ENCODE measurements at regions not wholly inside any gene's neighbourhood (a gene's known extent, or its start where the extent isn't known, plus 50 kb on each side); places are given as distances from the start of the nearest gene placed in this dataset.

DNA sequence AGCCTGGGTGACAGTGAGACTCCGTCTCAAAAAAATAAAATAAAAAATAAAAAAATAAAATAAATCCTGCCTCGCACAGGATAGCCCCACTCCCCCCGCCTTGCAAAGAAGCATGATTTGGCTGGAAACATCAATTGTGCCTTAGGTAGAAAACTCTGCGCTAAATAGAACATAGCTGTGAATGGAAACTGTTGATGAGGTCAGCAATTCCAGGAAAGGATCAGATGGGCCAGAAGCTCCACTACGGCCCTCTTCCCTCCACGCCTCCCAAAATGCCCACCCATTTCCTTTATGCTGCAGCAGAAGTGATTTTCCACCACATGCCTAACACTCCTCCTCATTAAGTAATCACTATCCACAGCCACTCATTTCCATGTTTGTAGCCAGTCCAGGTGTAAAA, 473.4 kb downstream of the XYLT1 start:
- Histone ChIP-seq H3K36me3 (ENCODE audit: control insufficient read depth in 4 of 4, insufficient read depth in 3 of 4, low read depth in 1 of 4, low read length in 3 of 4) (no peaks in the 10 kb centered on the region), H3K4me3 (ENCODE audit: low read depth in 1 of 3, low read length in 3 of 3) (no peak overlapping the region), H3K27ac (ENCODE audit: low read depth in 1 of 2, low read length in 2 of 2) (no peak overlapping the region), H3K27me3 (ENCODE audit: control insufficient read depth in 4 of 4, insufficient read depth in 4 of 4, low read length in 3 of 4) (no peaks in the 10 kb centered on the region), H3K9ac (ENCODE audit: low read depth in 1 of 2, low read length in 2 of 2) (no peak overlapping the region), H3K4me1 (ENCODE audit: control insufficient read depth in 4 of 4, insufficient read depth in 4 of 4, low read length in 3 of 4) (no peaks in the 10 kb centered on the region), H3K9me3 (ENCODE audit: control insufficient read depth in 4 of 4, low read length in 3 of 4) (no peaks in the 10 kb centered on the region)
- no peak for DNase-seq (ENCODE audit: low spot score)
- 88% methylated on average over 6 of the region's 6 CpGs for WGBS
- TF ChIP-seq HNF4G (IDR thresholded peaks at IDR 0.05) (no peak), SP1 (IDR thresholded peaks at IDR 0.05) (no peak), TAF1 (conservative IDR thresholded peaks at IDR 0.05) (no peak), ZBTB33 (IDR thresholded peaks at IDR 0.05) (no peak), RXRA (IDR thresholded peaks at IDR 0.05) (no peak), FOXA1 (IDR thresholded peaks at IDR 0.05) (no peak), YY1 (IDR thresholded peaks at IDR 0.05) (no peak), HNF4A (conservative IDR thresholded peaks at IDR 0.05) (no peak), NR2F2 (IDR thresholded peaks at IDR 0.05) (no peak), MAX (IDR thresholded peaks at IDR 0.05) (no peak), JUND (IDR thresholded peaks at IDR 0.05) (no peak), FOXA2 (IDR thresholded peaks at IDR 0.05) (no peak), RAD21 (IDR thresholded peaks at IDR 0.05) (no peak), EGR1 (IDR thresholded peaks at IDR 0.05; ENCODE audit: low read depth in 2 of 2) (no peak), GABPA (IDR thresholded peaks at IDR 0.05 in 1 of 2, conservative IDR thresholded peaks at IDR 0.05 in 1 of 2) (no peak)
- TF ChIP-seq, protein P1, sequence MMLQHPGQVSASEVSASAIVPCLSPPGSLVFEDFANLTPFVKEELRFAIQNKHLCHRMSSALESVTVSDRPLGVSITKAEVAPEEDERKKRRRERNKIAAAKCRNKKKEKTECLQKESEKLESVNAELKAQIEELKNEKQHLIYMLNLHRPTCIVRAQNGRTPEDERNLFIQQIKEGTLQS (IDR thresholded peaks at IDR 0.05): no peak

DNA sequence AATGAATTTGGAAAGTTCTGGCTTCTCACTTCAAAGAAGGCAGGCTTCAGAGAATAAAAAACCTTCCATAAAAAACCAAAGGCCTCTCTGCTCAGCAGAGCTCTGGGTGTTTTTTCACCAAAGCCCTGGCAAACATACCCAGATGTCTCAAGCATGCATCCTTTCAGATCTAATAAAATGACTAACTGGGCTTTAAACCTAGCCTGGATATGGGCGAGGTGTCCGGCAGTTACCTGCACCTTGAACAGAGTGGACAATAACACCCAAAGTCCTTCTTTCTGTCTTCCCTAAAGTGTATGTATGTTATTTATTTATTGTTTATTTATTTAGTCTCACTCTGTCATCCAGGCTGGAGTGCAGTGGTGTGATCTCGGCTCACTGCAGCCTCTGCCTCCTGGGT, 469.3 kb downstream of the XYLT1 start:
- 80% methylated on average over 3 of the region's 3 CpGs for WGBS
- no peak overlapping the region for H3K4me3 ChIP-seq (ENCODE audit: low read depth in 1 of 3, low read length in 3 of 3)
- H3K36me3 ChIP-seq (ENCODE audit: control insufficient read depth in 4 of 4, insufficient read depth in 3 of 4, low read depth in 1 of 4, low read length in 3 of 4): no peaks in the 10 kb centered on the region
- TF ChIP-seq, protein P1 (IDR thresholded peaks at IDR 0.05): no peak
- TF ChIP-seq FOXA2 (IDR thresholded peaks at IDR 0.05) (no peak), NR2F2 (IDR thresholded peaks at IDR 0.05) (no peak), EGR1 (IDR thresholded peaks at IDR 0.05; ENCODE audit: low read depth in 2 of 2) (no peak), FOXA1 (IDR thresholded peaks at IDR 0.05) (no peak)
- TF ChIP-seq, protein P2, sequence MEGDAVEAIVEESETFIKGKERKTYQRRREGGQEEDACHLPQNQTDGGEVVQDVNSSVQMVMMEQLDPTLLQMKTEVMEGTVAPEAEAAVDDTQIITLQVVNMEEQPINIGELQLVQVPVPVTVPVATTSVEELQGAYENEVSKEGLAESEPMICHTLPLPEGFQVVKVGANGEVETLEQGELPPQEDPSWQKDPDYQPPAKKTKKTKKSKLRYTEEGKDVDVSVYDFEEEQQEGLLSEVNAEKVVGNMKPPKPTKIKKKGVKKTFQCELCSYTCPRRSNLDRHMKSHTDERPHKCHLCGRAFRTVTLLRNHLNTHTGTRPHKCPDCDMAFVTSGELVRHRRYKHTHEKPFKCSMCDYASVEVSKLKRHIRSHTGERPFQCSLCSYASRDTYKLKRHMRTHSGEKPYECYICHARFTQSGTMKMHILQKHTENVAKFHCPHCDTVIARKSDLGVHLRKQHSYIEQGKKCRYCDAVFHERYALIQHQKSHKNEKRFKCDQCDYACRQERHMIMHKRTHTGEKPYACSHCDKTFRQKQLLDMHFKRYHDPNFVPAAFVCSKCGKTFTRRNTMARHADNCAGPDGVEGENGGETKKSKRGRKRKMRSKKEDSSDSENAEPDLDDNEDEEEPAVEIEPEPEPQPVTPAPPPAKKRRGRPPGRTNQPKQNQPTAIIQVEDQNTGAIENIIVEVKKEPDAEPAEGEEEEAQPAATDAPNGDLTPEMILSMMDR (IDR thresholded peaks at IDR 0.05; ENCODE audit: low read depth, low read length, missing input control): no peak
- no peak for DNase-seq (ENCODE audit: low spot score)
- H3K9me3 ChIP-seq (ENCODE audit: control insufficient read depth in 4 of 4, low read length in 3 of 4): no peaks in the 10 kb centered on the region
- H3K9ac ChIP-seq (ENCODE audit: low read depth in 1 of 2, low read length in 2 of 2): no peak overlapping the region
- no peaks in the 10 kb centered on the region for H3K27me3 ChIP-seq (ENCODE audit: control insufficient read depth in 4 of 4, insufficient read depth in 4 of 4, low read length in 3 of 4)
- no peak overlapping the region for H3K27ac ChIP-seq (ENCODE audit: low read depth in 1 of 2, low read length in 2 of 2)
- H3K4me1 ChIP-seq (ENCODE audit: control insufficient read depth in 4 of 4, insufficient read depth in 4 of 4, low read length in 3 of 4): no peaks in the 10 kb centered on the region

Measured in liver (tissue), 8 donors.